NT2/D1 (cell line): ENCODE measurements at regions not wholly inside any gene's neighbourhood (a gene's known extent, or its start where the extent isn't known, plus 50 kb on each side); places are given as distances from the start of the nearest gene placed in this dataset.

Experiments used
- YY1 ChIP-seq: IDR thresholded peaks from 2 replicates; pipeline ENCODE4 v1.6.1; 2011; ENCODE audit not compliant: insufficient read length, insufficient read depth
- ZNF274 ChIP-seq: IDR thresholded peaks from 2 replicates; pipeline ENCODE4 v1.6.1; 2011; ENCODE audit warnings: mild to moderate bottlenecking, low read depth, low read length

- TF ChIP-seq YY1 (no peak), ZNF274 (no peak)
Observed at GRCh38 chr22:35186492-35186891, 70.8 kb upstream of the HMGXB4 start.
